ENCODE measurements at regions not wholly inside any gene's neighbourhood (a gene's known extent, or its start where the extent isn't known, plus 50 kb on each side); places are given as distances from the start of the nearest gene placed in this dataset.

DNA sequence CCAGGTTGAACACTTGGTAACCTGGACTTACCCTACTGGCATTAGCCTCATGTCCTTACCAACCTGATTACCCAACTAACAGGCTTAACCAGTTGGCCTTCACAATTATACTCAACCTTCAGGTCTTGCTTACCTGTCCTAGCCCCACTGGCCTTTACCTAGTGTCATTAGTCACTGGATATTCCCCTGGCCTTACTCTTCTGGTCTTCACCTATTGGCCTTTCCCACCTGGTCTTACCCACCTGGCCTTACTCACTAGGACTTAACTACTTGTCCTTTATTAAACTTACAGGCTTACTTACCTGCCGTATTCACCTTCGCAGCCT lies 131.1 kb upstream of the ZSWIM2 start:
- no peaks in the 10 kb centered on the region for H3K9me3 Mint-ChIP-seq
- no peak overlapping the region for H2AFZ ChIP-seq
- H3K9me2 ChIP-seq (ENCODE audit: insufficient read depth): no peaks in the 10 kb centered on the region
- no peaks in the 10 kb centered on the region for H3K36me3 ChIP-seq (ENCODE audit: insufficient read depth)
- no peak for ATAC-seq
- H3K27ac Mint-ChIP-seq: no peak overlapping the region
- H3K4me3 ChIP-seq: no peak overlapping the region
- no peaks in the 10 kb centered on the region for H3K36me3 Mint-ChIP-seq (ENCODE audit: low read depth)
- no peak overlapping the region for H3K4me2 ChIP-seq
- TF ChIP-seq EZH2phosphoT487 (IDR thresholded peaks at IDR 0.05; ENCODE audit: unreplicated experiment) (no peak), POLR2AphosphoS5 (IDR thresholded peaks at IDR 0.05; ENCODE audit: low read depth) (no peak), STAT1 (IDR thresholded peaks at IDR 0.05; ENCODE audit: unreplicated experiment) (no peak), ZNF331 (CRISPR knock-in tag; IDR thresholded peaks at IDR 0.05; ENCODE audit: low read depth) (no peak), JUNB (IDR thresholded peaks at IDR 0.05; ENCODE audit: unreplicated experiment) (no peak), EZH2 (IDR thresholded peaks at IDR 0.05; ENCODE audit: low read depth, unreplicated experiment) (no peak), CREB1 (CRISPR knock-in tag; IDR thresholded peaks at IDR 0.05; ENCODE audit: low read depth) (no peak), ZNF114 (CRISPR knock-in tag; IDR thresholded peaks at IDR 0.05) (no peak), NANOG (IDR thresholded peaks at IDR 0.05; ENCODE audit: borderline replicate concordance) (no peak), CTCF (conservative IDR thresholded peaks at IDR 0.05; ENCODE audit: low read depth in 2 of 2) (no peak)
- TF ChIP-seq, protein P1, sequence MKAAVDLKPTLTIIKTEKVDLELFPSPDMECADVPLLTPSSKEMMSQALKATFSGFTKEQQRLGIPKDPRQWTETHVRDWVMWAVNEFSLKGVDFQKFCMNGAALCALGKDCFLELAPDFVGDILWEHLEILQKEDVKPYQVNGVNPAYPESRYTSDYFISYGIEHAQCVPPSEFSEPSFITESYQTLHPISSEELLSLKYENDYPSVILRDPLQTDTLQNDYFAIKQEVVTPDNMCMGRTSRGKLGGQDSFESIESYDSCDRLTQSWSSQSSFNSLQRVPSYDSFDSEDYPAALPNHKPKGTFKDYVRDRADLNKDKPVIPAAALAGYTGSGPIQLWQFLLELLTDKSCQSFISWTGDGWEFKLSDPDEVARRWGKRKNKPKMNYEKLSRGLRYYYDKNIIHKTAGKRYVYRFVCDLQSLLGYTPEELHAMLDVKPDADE (IDR thresholded peaks at IDR 0.05): no peak
- TF ChIP-seq, protein P2, sequence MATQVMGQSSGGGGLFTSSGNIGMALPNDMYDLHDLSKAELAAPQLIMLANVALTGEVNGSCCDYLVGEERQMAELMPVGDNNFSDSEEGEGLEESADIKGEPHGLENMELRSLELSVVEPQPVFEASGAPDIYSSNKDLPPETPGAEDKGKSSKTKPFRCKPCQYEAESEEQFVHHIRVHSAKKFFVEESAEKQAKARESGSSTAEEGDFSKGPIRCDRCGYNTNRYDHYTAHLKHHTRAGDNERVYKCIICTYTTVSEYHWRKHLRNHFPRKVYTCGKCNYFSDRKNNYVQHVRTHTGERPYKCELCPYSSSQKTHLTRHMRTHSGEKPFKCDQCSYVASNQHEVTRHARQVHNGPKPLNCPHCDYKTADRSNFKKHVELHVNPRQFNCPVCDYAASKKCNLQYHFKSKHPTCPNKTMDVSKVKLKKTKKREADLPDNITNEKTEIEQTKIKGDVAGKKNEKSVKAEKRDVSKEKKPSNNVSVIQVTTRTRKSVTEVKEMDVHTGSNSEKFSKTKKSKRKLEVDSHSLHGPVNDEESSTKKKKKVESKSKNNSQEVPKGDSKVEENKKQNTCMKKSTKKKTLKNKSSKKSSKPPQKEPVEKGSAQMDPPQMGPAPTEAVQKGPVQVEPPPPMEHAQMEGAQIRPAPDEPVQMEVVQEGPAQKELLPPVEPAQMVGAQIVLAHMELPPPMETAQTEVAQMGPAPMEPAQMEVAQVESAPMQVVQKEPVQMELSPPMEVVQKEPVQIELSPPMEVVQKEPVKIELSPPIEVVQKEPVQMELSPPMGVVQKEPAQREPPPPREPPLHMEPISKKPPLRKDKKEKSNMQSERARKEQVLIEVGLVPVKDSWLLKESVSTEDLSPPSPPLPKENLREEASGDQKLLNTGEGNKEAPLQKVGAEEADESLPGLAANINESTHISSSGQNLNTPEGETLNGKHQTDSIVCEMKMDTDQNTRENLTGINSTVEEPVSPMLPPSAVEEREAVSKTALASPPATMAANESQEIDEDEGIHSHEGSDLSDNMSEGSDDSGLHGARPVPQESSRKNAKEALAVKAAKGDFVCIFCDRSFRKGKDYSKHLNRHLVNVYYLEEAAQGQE (IDR thresholded peaks at IDR 0.05; ENCODE audit: unreplicated experiment): no peak
- TF ChIP-seq, protein P3, sequence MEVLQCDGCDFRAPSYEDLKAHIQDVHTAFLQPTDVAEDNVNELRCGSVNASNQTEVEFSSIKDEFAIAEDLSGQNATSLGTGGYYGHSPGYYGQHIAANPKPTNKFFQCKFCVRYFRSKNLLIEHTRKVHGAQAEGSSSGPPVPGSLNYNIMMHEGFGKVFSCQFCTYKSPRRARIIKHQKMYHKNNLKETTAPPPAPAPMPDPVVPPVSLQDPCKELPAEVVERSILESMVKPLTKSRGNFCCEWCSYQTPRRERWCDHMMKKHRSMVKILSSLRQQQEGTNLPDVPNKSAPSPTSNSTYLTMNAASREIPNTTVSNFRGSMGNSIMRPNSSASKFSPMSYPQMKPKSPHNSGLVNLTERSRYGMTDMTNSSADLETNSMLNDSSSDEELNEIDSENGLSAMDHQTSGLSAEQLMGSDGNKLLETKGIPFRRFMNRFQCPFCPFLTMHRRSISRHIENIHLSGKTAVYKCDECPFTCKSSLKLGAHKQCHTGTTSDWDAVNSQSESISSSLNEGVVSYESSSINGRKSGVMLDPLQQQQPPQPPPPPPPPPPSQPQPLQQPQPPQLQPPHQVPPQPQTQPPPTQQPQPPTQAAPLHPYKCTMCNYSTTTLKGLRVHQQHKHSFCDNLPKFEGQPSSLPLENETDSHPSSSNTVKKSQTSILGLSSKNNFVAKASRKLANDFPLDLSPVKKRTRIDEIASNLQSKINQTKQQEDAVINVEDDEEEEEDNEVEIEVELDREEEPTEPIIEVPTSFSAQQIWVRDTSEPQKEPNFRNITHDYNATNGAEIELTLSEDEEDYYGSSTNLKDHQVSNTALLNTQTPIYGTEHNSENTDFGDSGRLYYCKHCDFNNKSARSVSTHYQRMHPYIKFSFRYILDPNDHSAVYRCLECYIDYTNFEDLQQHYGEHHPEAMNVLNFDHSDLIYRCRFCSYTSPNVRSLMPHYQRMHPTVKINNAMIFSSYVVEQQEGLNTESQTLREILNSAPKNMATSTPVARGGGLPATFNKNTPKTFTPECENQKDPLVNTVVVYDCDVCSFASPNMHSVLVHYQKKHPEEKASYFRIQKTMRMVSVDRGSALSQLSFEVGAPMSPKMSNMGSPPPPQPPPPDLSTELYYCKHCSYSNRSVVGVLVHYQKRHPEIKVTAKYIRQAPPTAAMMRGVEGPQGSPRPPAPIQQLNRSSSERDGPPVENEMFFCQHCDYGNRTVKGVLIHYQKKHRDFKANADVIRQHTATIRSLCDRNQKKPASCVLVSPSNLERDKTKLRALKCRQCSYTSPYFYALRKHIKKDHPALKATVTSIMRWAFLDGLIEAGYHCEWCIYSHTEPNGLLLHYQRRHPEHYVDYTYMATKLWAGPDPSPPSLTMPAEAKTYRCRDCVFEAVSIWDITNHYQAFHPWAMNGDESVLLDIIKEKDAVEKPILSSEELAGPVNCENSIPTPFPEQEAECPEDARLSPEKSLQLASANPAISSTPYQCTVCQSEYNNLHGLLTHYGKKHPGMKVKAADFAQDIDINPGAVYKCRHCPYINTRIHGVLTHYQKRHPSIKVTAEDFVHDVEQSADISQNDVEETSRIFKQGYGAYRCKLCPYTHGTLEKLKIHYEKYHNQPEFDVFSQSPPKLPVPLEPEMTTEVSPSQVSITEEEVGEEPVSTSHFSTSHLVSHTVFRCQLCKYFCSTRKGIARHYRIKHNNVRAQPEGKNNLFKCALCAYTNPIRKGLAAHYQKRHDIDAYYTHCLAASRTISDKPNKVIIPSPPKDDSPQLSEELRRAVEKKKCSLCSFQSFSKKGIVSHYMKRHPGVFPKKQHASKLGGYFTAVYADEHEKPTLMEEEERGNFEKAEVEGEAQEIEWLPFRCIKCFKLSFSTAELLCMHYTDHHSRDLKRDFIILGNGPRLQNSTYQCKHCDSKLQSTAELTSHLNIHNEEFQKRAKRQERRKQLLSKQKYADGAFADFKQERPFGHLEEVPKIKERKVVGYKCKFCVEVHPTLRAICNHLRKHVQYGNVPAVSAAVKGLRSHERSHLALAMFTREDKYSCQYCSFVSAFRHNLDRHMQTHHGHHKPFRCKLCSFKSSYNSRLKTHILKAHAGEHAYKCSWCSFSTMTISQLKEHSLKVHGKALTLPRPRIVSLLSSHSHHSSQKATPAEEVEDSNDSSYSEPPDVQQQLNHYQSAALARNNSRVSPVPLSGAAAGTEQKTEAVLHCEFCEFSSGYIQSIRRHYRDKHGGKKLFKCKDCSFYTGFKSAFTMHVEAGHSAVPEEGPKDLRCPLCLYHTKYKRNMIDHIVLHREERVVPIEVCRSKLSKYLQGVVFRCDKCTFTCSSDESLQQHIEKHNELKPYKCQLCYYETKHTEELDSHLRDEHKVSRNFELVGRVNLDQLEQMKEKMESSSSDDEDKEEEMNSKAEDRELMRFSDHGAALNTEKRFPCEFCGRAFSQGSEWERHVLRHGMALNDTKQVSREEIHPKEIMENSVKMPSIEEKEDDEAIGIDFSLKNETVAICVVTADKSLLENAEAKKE (CRISPR knock-in tag; IDR thresholded peaks at IDR 0.05): no peak
- no peaks in the 10 kb centered on the region for H3F3A ChIP-seq (replicated peaks; ENCODE audit: low read depth)
- no peaks in the 10 kb centered on the region for H3K4me1 Mint-ChIP-seq
- H3K27me3 ChIP-seq (ENCODE audit: insufficient read depth): no peaks in the 10 kb centered on the region
- no peak for DNase-seq (ENCODE audit: low spot score)
- no peak overlapping the region for H3K27ac ChIP-seq (ENCODE audit: low read depth)
- H3K4me1 ChIP-seq (ENCODE audit: insufficient read depth): no peaks in the 10 kb centered on the region
- H3K27me3 Mint-ChIP-seq (ENCODE audit: insufficient read depth, low read depth, poor library complexity): no peaks in the 10 kb centered on the region
- no peaks in the 10 kb centered on the region for H3K79me2 ChIP-seq (replicated peaks; ENCODE audit: insufficient read depth)
- H3K4me3 Mint-ChIP-seq: no peak overlapping the region
- H4K20me1 ChIP-seq (replicated peaks; ENCODE audit: insufficient read depth): no peaks in the 10 kb centered on the region

Measured in GM23338 (cell line).